ENCODE measurements at regions not wholly inside any gene's neighbourhood (a gene's known extent, or its start where the extent isn't known, plus 50 kb on each side); places are given as distances from the start of the nearest gene placed in this dataset.

GRCh38 chr5:156188016-156188415, 138.9 kb upstream of the SGCD start:
- TF ChIP-seq CTCF (IDR thresholded peaks at IDR 0.05 in 8 of 11, conservative IDR thresholded peaks at IDR 0.05 in 3 of 11) = no peak
- no peak for TF ChIP-seq POLR2AphosphoS5 (IDR thresholded peaks at IDR 0.05)
- no peak for TF ChIP-seq POLR2A (IDR thresholded peaks at IDR 0.05)

All from spleen (tissue), 7 donors.